ENCODE measurements at regions not wholly inside any gene's neighbourhood (a gene's known extent, or its start where the extent isn't known, plus 50 kb on each side); places are given as distances from the start of the nearest gene placed in this dataset.
"Not testable (repeated sequence)": the region's sequence is repeated elsewhere in the genome, so short reads cannot be mapped to it uniquely, and the experiment has no call there.

DNA sequence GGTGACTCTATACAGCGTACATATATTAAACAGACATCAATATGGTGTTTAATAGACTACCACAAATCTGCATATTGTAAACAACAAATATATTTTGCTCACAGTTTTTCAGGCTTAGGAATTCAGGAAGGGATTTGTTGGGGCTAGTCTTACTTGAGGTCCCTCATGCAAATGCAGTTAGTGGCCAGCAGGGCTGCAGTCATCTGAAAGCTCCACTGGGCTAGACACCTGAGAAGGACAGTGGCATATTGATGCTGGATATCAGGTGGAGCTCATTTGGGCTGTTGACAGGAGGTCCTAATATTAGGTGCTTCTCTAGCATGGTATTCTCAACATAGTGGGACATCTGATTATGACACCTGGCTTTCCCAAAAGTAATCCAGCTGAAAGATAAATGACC, 493.8 kb upstream of the PABPC4L start:
- DNase-seq = no peak

DNA sequence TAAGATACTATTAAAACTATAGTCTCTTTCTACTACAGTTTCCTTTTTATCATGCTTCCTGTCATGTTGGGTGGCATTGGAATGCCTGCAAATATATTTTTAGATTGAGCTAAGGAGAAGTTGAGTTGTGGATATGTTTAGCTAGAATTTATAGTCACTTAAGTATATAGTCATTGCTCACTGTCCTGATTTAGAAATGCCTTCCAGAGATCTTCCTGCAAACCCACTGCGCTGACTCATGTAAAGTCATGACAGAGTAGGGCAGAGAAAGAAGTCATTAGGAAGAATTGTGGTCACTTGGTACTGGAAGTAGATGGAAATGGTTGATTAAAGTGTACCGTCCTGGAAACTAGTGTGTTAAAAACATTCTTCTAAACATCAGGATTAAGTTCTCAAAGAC, 490.3 kb upstream of the PABPC4L start:
- no peak for DNase-seq

DNA sequence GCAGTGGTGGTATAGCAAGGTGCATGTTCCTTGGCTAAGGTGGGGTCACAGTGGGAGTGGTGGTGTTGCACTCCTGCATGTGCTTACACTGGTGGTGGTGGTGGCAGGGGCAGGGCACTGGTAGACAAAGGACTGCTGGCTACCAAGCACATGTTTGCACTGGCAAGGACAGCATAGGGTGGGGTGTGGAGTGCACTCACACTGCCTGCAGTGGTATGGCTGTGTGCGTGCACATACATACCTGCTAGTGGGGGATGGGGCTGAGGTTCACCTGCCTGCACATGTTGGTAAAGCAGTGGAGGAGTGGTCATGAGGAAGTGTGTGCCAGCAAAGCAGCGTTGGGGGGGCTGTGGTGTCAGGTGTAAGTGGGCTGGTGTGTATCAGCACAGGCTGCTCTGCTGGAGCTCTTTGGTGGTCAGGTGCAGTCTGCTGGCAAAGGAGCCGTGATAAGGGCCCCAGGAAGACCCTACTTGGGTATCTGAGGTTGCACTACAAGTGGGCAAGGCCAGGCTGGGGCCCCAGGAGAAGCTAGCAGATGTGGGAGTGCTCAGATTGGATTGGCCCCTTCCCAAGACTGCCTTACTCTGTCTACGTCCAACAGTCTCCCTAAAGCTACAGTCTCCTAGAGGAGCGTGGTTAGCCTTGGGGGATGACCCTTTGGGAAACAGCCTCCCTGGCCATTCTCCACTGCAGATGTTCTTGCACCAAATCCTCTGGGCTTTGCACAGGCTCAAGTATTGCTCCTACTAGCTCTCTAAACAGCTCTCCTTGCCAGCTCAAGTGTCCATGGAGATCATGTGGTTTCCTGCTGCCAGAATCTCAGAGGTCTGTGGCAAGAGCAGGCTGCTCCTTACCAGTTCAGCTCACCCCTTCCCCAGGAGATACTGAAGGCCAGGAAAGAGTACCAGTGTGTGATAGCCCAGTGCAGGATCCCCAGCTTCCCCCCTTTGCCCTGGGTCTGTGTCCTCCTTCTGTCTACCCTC, 486.3 kb upstream of the PABPC4L start:
- DNase-seq = no peak

DNA sequence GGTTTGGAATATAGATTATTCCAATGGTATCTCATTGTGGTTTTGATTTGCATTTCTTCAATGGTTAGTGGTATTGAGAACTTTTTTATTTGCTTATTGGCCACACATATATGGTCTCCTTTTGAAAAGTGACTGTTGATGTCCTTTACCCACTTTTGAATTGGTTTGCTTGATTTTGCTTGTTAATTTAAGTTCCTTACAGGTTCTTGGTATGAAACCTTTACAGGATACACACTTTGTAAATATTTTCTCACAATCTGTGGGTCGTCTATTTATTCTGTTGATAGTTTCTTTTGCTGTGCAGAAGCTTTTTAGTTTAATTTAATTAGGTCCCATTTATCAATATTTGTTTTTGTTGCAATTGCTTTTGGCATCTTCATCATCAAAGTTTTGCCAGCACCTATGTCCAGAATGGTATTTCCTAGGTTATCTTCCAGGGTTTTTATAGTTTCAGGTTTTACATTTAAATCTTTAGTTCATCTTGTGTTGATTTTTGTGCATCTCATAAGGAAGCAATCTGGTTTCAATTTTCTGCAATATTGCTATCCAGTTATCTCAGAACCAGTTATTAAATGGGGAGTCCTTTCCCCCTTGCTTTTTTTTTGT, 475.7 kb upstream of the PABPC4L start:
- DNase-seq = no peak

DNA sequence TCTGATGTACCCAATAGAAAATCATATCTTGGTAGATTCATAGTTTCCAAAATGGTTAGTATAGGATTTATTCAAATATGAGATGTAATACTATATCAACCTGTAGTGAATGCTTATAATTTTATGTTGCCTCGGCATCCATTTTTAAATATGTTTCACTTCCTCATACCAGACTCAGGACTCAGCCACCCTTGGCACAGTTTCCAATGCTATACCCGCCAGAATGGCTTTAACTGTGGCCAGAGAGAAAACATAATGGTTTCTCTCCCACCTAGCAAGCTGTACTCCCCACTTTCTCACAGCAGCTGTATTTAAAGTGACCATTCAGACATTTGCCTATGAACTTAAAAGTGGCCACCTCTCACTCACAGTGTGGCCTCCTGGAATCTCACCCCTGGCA, 466.6 kb upstream of the PABPC4L start:
- no peak for DNase-seq

DNA sequence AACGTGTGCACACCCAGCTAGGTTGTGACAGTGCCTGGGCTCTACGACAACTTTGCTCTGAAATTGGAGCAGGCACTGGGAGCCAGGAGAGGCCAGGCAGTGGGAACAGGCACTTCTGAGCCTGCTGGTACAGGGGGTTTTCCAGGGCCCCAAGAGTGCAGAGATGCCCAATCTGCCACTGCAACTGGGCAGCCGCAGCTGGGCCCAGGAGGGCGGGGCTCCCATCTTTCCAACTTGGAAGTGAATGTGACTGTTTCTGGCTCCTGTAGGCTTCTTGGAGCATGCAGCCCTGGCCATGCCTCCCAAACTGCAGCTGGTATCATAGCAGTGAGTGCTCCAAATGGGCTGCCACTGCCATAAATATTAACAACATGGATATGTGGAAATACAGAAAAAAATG, 465.1 kb upstream of the PABPC4L start:
- no peak for DNase-seq

DNA sequence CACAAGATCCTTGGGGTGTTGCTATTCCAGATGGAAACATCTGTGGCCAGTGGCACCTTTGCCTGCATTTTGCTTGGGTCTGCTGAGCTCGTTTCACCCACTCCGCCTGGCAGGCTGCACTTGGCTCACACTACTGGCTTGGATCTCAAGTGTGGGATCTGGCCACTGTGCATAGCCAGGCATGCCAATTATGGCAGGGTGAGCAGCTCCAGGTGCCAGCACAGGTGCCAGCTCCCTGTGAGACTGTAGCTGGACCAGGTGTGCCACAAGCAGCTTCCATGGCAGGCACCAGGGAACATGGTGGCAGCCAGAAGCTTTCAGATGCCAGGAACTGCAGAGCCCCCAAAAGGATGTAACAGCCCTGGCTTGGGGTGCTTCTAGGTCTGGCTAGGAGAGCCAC, 463.8 kb upstream of the PABPC4L start:
- no peak for DNase-seq

DNA sequence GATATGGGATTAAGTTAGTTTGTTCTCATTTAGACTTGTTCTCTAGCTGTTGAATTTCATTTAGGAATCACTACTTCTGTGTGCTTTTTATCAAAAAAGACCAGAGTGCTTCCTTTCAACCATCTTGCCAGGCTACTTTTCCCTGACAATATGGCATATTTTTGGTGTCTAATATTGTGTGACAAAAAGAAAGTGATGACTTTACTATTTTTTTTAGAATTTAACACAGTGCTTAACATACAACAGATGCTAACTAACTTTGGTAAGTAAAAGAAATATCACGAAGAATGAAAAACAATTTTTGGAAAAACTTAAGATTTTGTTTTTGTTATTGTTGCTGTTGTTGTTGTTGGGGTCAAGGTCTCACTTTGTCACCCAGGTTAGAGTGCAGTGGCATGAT, 462.2 kb upstream of the PABPC4L start:
- DNase-seq = no peak

DNA sequence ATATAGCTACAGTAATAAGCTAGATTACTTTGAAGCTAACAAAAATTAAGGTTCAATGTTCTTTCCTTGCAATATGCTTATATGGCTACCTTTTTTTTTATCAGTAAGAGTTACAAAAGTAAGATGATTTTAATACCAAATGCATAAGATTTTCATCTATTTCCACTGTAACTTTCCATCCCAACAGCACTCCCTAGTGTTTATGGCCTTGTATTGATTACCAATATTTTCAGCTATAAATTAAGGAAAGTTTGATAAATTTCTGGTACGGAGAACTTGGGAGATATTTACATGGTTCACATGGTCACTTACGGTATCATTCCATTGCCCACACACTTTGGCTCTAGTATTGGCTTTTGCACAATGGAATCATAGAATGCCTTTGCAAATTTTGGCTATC, 448.9 kb upstream of the PABPC4L start:
- DNase-seq = no peak

DNA sequence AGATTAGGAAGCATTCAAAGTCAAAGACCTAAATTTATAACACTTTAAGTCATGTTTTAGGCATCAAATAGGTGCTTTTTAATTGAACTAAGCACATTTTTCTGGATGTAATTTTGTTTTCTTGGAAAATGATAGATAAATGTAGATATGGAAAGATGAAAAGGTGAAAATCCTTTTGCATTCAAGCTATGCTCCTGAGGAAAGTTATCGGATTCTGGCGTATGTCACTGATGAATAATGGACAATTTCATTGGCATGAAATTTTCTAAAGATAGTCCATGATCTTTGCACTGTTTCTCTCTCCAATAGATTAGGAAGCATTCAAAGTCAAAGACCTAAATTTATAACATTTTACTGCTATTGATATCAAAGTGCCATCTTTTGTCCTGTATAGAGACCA, 444.2 kb upstream of the PABPC4L start:
- DNase-seq = no peak

DNA sequence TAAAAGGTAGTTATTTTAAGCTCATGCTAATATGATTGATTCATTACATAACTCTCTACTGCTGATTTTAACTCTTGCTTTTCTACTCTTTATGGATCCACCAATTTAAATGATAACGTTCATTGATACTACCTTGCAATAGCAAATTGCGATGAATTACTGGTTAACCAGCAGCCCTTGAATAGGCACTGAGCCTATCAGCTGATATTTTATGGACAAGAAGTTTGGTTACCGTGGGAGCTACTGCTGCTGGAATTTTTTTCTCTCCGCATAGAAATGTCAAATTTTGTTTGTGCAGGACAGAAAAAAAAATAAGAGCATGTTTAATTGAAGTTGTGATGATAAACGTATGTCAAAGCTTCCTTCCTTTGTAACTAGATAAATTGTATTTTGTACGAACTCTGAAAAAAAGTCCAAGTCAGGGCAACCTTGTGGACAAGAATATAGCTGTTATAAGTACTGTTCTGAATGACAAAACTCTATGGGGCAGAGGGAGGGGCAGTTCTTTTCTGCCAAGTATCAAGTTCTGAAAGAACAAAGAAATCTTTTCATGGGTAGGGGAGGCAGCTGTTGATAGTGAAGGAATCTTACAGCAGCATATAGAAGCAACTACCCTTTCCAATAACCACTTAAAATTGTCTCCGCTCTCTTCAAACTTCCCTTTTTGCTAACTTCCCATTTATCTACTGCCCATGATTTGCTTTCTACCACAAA, 434.9 kb upstream of the PABPC4L start:
- DNase-seq = no peak

DNA sequence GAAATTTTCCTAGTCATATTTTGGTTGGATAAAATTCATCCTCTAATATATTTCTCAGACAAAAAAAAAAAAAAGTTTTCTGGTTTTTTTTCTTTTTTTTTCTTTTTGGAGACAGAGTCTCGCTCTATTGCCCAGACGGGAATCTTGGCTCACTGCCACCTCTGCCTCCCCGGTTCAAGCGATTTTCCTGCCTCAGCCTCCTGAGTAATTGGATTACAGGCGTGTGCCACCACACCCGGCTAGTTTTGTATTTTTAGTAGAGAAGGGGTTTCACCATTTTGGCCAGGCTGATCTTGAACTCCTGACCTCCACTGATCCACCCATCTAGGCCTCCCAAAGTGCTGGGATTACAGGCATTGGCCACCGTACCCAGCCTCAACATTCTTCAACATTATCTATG, 432.7 kb upstream of the PABPC4L start:
- DNase-seq = no peak

DNA sequence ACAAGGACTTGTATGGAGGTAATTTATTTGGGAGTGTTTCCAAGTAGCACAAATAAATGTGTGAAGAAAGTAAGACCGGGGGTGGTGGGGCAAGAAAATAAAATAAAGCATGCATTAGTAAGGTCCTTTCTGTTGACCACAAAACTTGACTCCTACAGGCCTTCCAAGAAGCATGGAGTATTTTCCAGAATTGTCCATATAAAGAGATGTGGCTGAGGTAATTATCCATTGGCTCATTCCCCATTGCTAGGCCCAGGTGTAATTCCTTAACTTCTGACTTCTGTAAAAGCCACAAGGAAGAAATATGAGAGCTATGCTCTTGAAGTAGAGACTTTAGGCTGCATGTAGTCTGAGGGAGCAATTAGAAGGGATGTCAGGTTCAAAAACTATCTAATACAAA, 430.5 kb upstream of the PABPC4L start:
- DNase-seq = no peak

DNA sequence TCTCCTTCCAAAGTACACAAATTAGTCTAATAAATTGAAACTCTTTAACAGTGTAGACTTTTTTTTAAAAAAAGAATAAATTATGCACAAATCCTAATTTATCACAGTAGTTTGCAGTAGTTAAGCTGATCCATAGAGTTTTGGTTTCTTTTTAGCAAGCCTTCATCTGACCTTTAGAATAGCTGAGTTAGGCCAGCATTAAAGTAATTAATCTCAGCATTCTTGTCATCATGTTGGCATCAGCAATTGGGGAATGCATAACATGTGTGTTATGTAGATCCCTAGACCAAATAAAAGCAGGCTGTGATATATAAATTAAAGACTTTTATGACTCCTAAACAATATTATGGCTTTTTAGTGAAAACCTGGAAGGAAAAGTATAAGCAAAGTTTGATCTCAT, 426.5 kb upstream of the PABPC4L start:
- no peak for DNase-seq

DNA sequence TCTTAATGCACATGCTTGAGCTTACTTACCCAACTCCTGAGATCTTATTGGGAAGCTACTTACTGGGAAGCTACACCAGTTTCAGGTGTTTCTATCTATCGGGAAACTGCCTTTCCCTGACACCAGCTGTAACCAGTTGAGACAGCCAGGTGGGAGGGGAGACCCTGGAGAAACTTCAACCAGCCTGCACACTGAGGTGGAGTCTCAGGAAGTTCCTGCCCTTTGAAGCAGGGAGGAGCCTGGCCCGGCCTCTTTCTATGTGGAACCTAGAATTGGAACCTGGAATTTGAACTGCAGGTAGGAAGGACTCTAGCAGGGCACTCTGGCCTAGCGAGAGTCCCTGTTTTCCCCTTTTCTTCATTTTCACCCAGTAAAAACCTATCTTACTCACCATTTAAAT, 425.8 kb upstream of the PABPC4L start:
- DNase-seq = no peak

DNA sequence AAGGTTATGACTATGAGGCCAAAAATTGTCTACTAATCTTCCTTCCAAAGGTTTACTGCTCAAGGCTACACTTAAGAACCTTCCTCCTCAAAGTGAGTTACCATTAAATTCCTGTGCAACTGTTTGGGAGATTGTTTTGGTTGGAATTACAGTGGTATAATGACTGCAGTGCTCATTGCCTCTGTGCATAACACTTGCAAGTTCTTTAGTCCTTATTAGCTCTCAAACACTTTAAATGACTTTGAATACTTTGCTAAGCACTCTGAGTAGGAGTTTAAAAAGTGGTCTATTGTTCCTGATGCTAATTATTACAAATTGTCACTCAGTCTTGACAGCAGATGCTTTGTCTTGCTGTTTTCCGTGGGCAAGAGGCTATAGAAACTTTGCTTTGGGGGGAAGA, 422.8 kb upstream of the PABPC4L start:
- DNase-seq = no peak

DNA sequence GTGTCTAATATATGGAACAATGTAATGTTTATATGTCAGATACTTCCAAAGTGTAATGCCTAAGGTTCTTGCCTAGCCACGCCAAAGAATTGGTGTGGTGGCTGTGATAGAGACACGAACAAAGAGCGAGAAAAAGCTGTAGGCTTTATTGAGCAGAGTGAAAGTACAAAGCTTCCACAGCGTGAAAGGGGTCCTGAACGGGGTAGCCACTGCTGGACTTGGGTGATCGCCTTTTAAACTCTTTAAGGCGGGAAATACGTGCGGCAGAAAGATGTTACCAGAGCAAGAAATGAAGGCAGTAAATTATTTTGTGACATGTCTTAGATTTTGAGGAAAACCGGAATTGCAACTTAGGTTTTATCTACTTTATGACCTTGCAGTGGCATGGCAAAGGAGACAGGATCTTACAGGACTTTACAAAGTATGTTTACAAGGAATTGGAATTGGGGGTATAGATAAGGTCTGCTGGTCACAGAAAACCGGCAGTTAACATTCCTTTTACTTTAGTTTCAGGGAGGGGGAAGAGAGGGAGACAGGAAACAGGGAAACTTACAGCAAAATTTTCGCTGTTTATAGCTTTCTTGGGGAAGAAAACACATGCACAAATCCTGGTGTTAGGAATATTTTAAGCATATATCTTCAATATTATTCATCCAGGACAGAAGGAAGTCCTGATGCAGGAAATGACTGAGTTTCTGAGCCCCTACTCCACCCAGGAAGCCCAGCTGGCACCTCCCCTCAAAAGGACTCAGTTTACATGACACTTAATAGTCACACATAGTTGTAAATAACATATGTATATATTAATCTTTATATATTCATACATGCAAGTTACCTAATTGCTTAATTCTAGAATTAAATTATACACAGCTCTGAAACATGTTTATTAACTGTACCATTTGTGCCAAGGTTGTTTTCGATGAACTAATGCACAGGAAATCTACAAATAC, 421.3 kb upstream of the PABPC4L start:
- not testable (repeated sequence) for DNase-seq

DNA sequence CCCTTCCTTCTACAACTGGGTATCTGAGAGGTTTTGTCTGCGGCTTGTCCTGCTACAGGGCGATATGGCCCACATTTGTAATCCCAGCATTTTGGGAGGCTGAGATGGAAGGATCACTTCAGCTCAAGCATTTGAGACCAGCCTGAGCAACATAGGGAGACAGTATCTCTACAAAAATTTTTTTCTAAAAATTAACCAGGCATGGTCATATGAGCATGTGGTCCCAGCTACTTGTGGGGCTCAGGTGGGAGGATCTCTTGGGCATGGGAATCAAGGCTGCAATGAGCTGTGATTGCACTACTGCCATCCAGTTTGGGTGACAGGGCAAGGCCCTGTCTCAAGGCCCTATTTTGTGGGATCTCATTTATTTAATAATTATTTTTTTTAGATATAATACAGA, 420.6 kb upstream of the PABPC4L start:
- no peak for DNase-seq

DNA sequence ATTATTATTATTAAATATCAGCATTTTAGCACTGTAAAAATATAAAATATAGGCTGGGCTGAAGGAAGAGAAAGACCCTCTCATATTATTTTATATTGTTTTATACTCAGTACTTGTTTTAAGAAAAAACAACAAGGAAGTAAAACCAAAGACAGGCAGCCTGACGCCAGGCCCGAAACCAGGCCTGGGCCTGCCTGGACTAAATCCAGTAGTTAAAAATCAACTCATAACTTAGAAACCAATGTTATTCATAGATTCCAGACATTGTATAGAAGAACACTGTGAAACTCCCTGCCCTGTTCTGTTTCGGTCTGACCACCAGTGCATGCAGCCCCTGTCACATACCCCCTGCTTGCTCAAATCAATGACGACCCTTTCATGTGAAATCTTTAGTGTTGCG, 420.1 kb upstream of the PABPC4L start:
- DNase-seq = not testable (repeated sequence)

DNA sequence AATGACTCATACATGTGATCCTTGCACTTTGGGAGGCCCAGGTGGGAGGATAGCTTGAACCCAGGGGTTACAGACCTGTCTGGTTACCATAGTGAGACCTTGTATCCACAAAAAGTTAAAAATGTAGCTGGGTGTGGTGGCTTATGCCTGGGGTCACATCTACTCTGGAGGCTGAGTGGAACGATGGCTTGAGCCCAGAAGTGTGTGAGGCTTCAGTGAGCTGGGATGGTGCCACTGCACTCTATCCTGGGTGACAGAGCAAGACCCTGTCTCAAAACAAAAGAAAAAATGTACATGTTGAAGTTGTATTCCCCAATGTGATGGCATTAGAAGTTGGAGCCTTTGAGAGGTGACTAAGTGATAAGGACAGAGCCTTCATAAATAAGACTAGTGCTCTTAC, 409.4 kb upstream of the PABPC4L start:
- no peak for DNase-seq

DNA sequence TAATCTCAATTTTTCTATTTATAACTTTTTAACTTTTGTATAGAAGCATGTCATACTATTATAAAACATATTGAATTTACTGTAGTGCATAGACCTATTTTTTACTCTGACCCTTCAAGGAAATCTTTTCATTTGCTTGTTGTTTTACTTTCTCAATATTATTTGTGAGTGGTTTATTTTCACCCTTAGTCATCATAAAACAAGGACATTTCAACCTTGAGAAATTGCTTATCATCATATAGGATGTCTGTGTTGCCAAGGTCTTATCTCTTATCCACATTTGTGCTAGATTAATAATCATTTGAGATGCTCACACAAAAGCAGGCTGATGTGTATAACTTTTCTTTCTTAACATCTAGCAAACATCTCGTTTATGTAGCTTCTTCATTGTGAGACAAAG, 408.6 kb upstream of the PABPC4L start:
- DNase-seq = no peak

DNA sequence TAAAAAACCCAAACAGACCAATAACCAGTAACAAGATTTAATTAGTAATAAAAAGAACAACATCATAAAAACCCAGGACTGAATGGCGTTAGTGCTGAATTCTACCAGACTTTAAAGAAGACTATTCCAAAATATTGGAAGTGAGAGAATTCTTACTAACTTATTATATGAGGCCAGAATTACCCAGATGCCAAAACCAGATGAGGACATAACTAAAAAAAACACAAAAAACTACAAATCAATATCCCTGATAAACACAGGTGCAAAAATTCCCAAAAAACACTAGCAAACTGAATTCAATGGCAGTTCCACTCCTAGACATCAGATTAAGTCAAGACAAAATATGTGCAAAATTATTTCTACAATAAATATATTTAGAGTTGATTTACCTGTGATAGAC, 400.1 kb upstream of the PABPC4L start:
- DNase-seq = no peak

DNA sequence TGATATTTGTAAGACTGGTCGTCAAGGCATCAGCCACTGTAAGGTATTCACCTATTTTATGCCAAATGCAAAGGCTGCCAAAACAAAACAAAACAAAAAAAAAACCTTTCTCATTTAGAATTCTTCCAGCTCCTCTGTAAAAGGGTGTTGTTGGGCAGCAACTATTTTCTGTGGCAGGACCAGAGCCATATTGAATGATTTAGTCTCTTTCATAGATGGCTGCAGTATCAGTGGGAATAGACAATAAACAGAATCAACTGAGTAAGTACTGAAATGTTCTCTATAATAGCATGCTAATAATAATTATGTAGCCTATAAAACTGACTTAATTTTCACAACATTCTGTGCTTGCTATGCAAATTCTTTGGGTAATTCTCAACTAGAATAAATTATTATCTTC, 389.7 kb upstream of the PABPC4L start:
- no peak for DNase-seq
